Fibroblast of mammary gland (primary cell): ENCODE measurements at regions not wholly inside any gene's neighbourhood (a gene's known extent, or its start where the extent isn't known, plus 50 kb on each side); places are given as distances from the start of the nearest gene placed in this dataset.

ENCODE experiments used
- DNase-seq: peaks from one replicate; pipeline ENCODE4 v3.0.0-alpha.2; 2010; ENCODE audit warnings: low read depth
- H3K4me3 ChIP-seq: 2 replicates; pipeline ENCODE4 v1.5.1; 2011; ENCODE audit warnings: low read depth, mild to moderate bottlenecking, low read length, moderate library complexity; ENCODE audit not compliant: control insufficient read depth
- TF ChIP-seq, protein P1 (sequence below): conservative IDR thresholded peaks from 2 replicates; pipeline ENCODE4 v1.5.1; 2011; ENCODE audit warnings: low read depth, low read length, inconsistent platforms; ENCODE audit not compliant: control insufficient read depth, insufficient read depth

- TF ChIP-seq, protein P1, sequence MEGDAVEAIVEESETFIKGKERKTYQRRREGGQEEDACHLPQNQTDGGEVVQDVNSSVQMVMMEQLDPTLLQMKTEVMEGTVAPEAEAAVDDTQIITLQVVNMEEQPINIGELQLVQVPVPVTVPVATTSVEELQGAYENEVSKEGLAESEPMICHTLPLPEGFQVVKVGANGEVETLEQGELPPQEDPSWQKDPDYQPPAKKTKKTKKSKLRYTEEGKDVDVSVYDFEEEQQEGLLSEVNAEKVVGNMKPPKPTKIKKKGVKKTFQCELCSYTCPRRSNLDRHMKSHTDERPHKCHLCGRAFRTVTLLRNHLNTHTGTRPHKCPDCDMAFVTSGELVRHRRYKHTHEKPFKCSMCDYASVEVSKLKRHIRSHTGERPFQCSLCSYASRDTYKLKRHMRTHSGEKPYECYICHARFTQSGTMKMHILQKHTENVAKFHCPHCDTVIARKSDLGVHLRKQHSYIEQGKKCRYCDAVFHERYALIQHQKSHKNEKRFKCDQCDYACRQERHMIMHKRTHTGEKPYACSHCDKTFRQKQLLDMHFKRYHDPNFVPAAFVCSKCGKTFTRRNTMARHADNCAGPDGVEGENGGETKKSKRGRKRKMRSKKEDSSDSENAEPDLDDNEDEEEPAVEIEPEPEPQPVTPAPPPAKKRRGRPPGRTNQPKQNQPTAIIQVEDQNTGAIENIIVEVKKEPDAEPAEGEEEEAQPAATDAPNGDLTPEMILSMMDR = no peak
- H3K4me3 ChIP-seq = no peak overlapping the region
- no peak for DNase-seq
These were observed 984.6 kb upstream of the TENM3 start for GRCh38 chr4:181258569-181258968.

GRCh38 chr4:181259081-181259709 lies 984.0 kb upstream of the TENM3 start:
- DNase-seq = no peak
- TF ChIP-seq, protein P1 = no peak
- H3K4me3 ChIP-seq = no peak overlapping the region

DNA sequence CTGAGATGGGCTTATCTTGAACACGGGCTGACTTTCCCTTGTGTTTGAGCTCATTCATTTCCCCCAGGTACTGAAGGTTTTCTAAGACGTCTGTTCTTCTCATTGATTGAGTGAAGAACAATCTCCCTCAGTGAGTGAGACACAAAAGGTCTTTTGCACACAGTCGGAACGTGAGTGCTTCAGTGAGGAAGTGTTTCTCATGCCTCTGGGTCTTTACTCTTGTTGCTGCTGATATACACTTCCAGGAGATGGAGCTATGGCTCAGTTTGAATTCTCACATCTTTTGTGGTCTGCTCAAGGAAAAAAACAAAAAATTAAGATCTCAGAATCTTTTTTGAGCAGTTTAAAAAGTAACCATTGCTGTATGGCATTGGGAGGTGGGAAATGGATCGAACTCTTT lies 981.9 kb upstream of the TENM3 start:
- TF ChIP-seq, protein P1 = peak; percentile 29
- H3K4me3 ChIP-seq = no peak overlapping the region
- peak; percentile 17 for DNase-seq

DNA sequence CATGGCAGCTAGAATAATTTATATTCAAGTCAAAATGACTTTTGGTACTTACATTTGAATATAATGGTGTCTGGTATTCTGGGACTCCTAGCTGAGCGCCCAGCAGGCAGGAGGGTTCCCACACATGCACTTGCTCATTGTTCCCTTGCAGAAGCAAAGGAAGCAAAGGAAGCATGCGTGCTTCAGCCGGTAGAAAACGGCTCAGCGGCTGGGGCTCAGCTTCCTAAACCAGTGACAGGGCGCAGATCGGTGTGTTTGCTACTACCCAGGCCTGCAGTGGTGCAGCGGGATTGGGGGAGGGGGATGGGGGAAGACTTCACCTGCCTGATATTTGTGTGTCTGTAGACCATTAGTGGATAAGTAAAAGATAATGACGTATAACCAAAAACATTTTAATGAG lies 978.3 kb upstream of the TENM3 start:
- no peak for DNase-seq
- TF ChIP-seq, protein P1 = no peak

GRCh38 chr4:181265370-181265769 lies 977.8 kb upstream of the TENM3 start:
- DNase-seq = no peak
- no peak overlapping the region for H3K4me3 ChIP-seq
- TF ChIP-seq, protein P1 = no peak

More for the DNA sequence above, 978.3 kb upstream of the TENM3 start:
- H3K4me3 ChIP-seq = no peak overlapping the region

- TF ChIP-seq, protein P1 = no peak
- DNase-seq = no peak
- H3K4me3 ChIP-seq = no peak overlapping the region
These were observed 972.0 kb upstream of the TENM3 start for GRCh38 chr4:181271116-181271640.
